A673 (cell line): ENCODE measurements at regions not wholly inside any gene's neighbourhood (a gene's known extent, or its start where the extent isn't known, plus 50 kb on each side); places are given as distances from the start of the nearest gene placed in this dataset.

Experiments
- CTCF ChIP-seq: fragments of 300-800, 200-600 bp; sonication (generic); conservative IDR thresholded peaks from 2 replicates; pipeline ENCODE4 v1.5.1; 2017; ENCODE audit warnings: low read depth, mild to moderate bottlenecking, antibody characterized with exemption, low read length, moderate library complexity, mixed read lengths
- EZH2 ChIP-seq: fragments of 200-600 bp; sonication (generic); IDR thresholded peaks from 2 replicates; pipeline ENCODE4 v1.6.1; 2017; ENCODE audit warnings: borderline replicate concordance, low read depth, mild to moderate bottlenecking, mixed read lengths, antibody characterized with exemption, low read length; ENCODE audit not compliant: poor library complexity, severe bottlenecking

- TF ChIP-seq EZH2 (no peak), CTCF (no peak)
These were observed 822.5 kb downstream of the NR2F1-AS1 start for GRCh38 chr5:92758552-92758951.
